ENCODE measurements at regions not wholly inside any gene's neighbourhood (a gene's known extent, or its start where the extent isn't known, plus 50 kb on each side); places are given as distances from the start of the nearest gene placed in this dataset.

DNA sequence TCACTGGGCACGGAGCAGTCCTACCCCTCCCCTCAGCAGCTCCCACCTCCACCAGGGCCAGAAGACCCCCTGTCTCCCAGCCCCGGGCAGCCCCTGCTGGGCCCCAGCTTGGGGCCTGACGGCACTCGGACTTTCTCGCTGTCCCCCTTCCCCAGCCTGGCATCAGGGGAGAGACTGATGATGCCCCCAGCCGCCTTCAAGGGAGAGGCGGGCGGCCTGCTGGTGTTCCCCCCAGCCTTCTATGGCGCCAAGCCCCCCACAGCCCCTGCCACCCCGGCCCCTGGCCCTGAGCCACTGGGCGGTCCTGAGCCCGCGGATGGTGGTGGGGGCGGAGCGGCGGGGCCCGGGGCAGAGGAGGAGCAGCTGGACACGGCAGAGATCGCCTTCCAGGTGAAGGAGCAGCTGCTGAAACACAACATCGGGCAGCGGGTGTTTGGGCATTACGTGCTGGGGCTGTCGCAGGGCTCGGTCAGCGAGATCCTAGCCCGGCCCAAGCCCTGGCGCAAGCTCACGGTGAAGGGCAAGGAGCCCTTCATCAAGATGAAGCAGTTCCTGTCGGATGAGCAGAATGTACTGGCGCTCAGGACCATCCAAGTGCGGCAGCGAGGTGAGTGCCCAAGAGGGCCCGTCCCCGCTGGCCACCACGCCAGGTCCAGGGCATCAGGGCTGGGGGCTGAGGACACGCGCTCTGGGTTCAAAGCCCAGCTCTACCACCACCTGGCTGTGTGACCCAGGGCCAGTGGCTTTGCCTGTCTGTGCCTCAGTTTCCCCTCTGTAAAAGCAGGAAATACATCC, 58.6 kb downstream of the PHETA1 start:
- 80% methylated on average over 33 to 35 of the region's 37 CpGs for WGBS, 2 donors

GRCh38 chr12:111309584-111309983, 59.3 kb downstream of the PHETA1 start:
- no peaks in the 10 kb centered on the region for H3K4me1 ChIP-seq
- 56 to 62% methylated on average over 3 of the region's 3 CpGs for WGBS, 2 donors
- H3K9me3 ChIP-seq: peaks cover 4 to 25% (median 10%) of the 10 kb centered on the region in 4 donors
- H3K36me3 ChIP-seq: no peaks in the 10 kb centered on the region
- H3K4me3 ChIP-seq: no peak overlapping the region
- H3K27ac ChIP-seq: no peak overlapping the region
- peaks cover 0 to 4% of the 10 kb centered on the region in 2 donors for H3K27me3 ChIP-seq
- no peak for TF ChIP-seq CTCF (IDR thresholded peaks at IDR 0.05)
- no peak for TF ChIP-seq EP300 (IDR thresholded peaks at IDR 0.05)
- TF ChIP-seq POLR2A (IDR thresholded peaks at IDR 0.05): no peak
- DNase-seq (ENCODE audit: low spot score in 2 of 2): no peak

More for the DNA sequence above, 58.6 kb downstream of the PHETA1 start:
- Histone ChIP-seq H3K27ac (no peak overlapping the region), H3K27me3 (peaks cover 0 to 4% of the 10 kb centered on the region in 2 donors), H3K4me1 (no peaks in the 10 kb centered on the region), H3K4me3 (no peak overlapping the region), H3K9me3 (peaks cover 0 to 18% (median 3%) of the 10 kb centered on the region in 4 donors), H3K36me3 (no peaks in the 10 kb centered on the region)
- no peak for DNase-seq (ENCODE audit: low spot score in 2 of 2)
- TF ChIP-seq EP300 (IDR thresholded peaks at IDR 0.05): no peak
- TF ChIP-seq CTCF (IDR thresholded peaks at IDR 0.05): no peak
- TF ChIP-seq POLR2A (IDR thresholded peaks at IDR 0.05): no peak

DNA sequence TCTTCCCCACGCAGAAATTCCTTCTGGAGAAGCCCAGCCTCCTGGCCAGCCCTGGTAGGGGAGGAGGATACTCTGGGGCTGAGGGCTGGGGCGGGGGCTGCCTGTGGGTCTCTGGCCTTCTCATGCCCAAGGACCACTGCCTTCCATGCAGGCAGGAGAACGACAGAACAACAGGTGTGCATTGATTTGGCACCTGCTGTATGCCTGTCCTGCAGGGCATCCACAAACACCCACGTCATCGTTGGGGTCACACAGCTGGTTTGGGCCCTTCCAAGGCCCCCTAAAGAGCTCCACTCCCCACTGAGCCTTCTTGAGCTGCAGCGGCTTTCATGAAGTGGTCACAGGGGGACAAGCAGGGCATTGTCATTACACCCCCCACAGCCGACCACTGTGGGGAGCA, 60.4 kb downstream of the PHETA1 start:
- DNase-seq (ENCODE audit: low spot score in 2 of 2): no peak
- no peak for TF ChIP-seq CTCF (IDR thresholded peaks at IDR 0.05)
- Histone ChIP-seq H3K27ac (no peak overlapping the region), H3K4me1 (no peaks in the 10 kb centered on the region), H3K36me3 (no peaks in the 10 kb centered on the region), H3K9me3 (peaks cover 7 to 36% (median 12%) of the 10 kb centered on the region in 4 donors), H3K27me3 (peaks cover 0 to 4% of the 10 kb centered on the region in 2 donors), H3K4me3 (no peak overlapping the region)
- WGBS, 2 donors: 61 to 67% methylated on average over 4 to 6 of the region's 7 CpGs

- no peak overlapping the region for H3K27ac ChIP-seq
- 42 to 45% methylated on average over 3 of the region's 3 CpGs for WGBS, 2 donors
Observed at GRCh38 chr12:111304642-111305071, 64.2 kb downstream of the PHETA1 start.

More at GRCh38 chr12:111304642-111305071, 64.2 kb downstream of the PHETA1 start:
- no peak for DNase-seq (ENCODE audit: low spot score in 2 of 2)
- peaks cover 7 to 40% (median 12%) of the 10 kb centered on the region in 4 donors for H3K9me3 ChIP-seq
- no peaks in the 10 kb centered on the region for H3K36me3 ChIP-seq
- no peaks in the 10 kb centered on the region for H3K4me1 ChIP-seq
- H3K27me3 ChIP-seq: no peaks in the 10 kb centered on the region
- H3K4me3 ChIP-seq: no peak overlapping the region
- peak in 3 of 5 experiments; percentile 15 to 34 (median 18) for TF ChIP-seq CTCF (IDR thresholded peaks at IDR 0.05)
- no peak for TF ChIP-seq EP300 (IDR thresholded peaks at IDR 0.05)
- no peak for TF ChIP-seq POLR2A (IDR thresholded peaks at IDR 0.05)
